ENCODE measurements at regions not wholly inside any gene's neighbourhood (a gene's known extent, or its start where the extent isn't known, plus 50 kb on each side); places are given as distances from the start of the nearest gene placed in this dataset.
A peak's percentile ranks its signal among the peaks of the same experiment; 100 is the strongest.

- no peak for DNase-seq (ENCODE audit: low read depth)
These were observed 137.8 kb upstream of the CPEB2 start for GRCh38 chr4:14864365-14865030.

DNA sequence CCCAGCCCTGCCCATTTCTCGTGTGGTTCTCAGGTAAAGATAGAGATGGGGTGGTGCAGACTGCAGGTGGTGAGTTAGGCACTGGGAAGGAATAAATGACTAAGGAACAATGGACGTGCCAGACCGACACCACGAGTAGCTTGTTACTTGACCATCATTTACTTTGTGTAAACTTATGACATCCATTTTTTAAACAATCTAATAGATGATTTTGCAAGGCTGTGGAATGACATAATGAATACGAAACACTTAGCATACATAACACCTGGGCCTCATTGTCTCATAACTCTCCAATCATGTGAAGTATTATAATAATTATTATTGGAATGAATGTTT, 137.3 kb upstream of the CPEB2 start:
- DNase-seq (ENCODE audit: low read depth), result no peak

DNA sequence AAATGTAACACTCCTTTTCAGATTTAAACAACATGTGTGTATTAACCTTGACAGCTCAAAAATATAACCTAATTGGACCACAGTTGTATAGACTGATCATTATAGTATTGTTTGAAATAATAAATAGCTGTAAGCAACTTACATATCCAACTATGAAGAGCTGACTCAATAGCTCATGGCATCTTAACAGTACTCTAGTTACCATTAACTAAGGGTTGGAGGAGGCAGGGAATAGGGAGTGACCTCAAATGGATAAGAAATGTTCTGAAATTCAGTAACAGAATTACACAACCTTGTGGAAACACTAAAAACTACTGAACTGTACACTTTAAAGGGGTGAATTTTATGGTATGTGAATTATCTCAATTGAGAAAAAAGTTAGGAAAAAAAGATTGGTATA, 136.5 kb upstream of the CPEB2 start:
- DNase-seq (ENCODE audit: low read depth), result no peak

- no peak for DNase-seq (ENCODE audit: low read depth)
These were observed 134.4 kb upstream of the CPEB2 start for GRCh38 chr4:14867847-14868246.

GRCh38 chr4:14868426-14869395, 133.6 kb upstream of the CPEB2 start:
- no peak for DNase-seq (ENCODE audit: low read depth)

- peak; percentile 49 for DNase-seq (ENCODE audit: low read depth)
These were observed 130.4 kb upstream of the CPEB2 start for GRCh38 chr4:14871676-14872430.

GRCh38 chr4:14874990-14875389, 127.3 kb upstream of the CPEB2 start:
- no peak for DNase-seq (ENCODE audit: low read depth)

DNA sequence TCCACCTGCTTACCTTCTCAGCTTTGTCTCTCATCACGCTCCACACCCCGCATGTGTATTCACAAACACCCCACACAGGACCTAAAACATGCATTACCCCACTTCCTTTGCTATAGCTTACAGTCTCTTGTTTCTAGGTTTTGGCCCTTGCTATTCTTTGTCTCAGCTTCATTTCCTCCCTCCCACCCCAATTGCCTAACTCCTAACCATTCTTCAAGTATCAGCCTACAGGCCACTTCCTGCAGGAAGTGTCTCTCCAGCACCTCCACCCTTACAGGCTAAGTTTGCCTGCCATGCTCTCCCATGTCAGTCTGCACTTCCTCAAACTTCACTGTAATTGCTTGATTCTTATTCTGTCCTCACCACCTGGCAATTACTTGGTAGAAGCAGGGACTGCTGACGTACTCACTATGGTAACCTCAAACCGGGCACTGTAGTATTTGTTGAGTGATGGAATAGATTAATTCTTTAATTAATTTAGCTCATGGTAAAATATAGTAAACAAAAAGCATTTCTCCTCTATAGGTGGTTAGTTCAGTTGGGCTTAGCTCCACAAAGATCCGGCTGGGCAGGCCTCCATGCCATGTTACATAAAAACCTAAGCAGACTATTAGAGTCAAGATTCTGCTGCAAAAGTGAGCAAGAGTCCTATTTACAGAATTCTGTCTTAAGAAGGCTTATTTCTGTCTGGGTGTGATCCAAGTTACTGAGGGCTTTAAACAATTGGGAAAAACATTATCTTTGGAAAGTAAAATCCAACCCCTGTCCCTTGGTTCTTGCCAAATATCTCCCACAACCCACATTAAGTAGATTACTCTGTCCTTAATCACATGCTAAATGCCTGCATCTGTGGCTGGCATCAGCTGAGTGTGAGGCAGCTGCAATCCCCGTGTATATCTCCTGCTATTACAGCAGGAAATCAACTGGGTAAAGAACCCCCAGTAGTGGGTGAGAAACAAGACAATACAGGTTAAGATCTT, 124.7 kb upstream of the CPEB2 start:
- peak; percentile 46 for DNase-seq (ENCODE audit: low read depth)

- no peak for DNase-seq (ENCODE audit: low read depth)
These were observed 123.6 kb upstream of the CPEB2 start for GRCh38 chr4:14878681-14879080.

- DNase-seq (ENCODE audit: low read depth), result no peak
These were observed 122.6 kb upstream of the CPEB2 start for GRCh38 chr4:14879683-14880082.

GRCh38 chr4:14880805-14881204, 121.5 kb upstream of the CPEB2 start:
- DNase-seq (ENCODE audit: low read depth), result no peak

- no peak for DNase-seq (ENCODE audit: low read depth)
These were observed 119.1 kb upstream of the CPEB2 start for GRCh38 chr4:14883166-14883565.

- DNase-seq (ENCODE audit: low read depth), result no peak
These were observed 118.6 kb upstream of the CPEB2 start for GRCh38 chr4:14883661-14884060.

DNA sequence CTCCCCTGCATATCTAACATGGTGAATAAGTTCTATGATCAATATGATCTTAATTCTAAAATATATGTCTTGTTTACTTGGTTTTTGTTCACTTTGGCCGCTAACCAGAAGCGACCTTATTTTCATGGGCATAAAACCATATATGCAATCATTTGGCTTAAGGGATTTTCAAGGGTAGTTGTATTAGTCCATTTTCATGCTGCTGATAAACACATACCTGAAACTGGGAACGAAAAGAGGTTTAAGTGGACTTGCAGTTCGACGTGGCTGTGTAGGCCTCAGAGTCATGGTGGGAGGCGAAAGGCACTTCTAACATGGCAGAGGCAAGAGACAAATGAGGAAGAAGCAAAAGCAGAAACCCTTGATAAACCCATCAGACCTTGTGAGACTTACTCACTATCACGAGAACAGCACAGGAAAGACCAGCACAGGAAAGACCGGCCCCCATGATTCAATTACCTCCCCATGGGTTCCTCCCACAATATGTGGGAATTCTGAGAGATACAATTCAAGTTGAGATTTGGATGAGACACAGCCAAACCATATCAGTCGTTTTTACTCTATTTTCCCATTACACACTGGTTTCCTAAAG, 114.3 kb upstream of the CPEB2 start:
- peak; percentile 21 for DNase-seq (ENCODE audit: low read depth)

DNA sequence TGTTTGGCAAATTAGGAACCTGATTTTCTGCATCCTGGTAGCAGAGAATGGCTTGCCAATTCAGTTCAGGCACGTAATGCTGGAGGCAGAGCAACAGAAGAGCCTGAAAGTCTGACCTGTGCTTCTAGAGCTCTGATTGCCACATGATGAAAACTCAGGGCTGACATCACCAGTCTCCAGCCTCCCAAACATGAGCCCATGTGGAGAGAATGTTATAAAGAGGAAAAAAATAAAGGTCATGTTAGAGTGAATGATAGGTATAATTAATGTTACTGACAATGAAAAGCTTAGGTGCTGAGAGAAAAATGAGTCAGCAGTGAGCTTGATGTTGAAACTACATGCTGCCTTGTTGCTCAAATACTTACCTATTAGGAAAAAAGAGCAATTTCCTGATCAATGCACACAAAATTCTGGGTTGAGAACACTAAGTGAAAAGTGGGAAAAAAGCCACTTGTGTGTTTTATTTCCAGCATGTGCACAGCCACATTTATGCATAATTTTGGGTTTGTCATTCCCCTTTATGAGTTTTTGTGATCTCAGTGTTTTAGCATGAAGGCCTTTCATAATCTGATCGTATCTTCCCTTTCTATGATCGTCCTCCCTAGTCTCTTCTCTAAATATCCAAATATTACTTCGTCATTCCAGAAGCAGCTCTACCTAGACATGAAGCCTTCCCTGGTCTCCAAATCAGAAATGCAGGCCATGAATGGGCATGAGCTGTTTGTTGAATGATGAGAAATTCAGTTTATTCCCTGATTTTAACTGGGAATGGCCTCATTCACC, 113.3 kb upstream of the CPEB2 start:
- no peak for DNase-seq (ENCODE audit: low read depth)

GRCh38 chr4:14892563-14892962, 109.7 kb upstream of the CPEB2 start:
- DNase-seq (ENCODE audit: low read depth), result no peak

- DNase-seq (ENCODE audit: low read depth), result no peak
These were observed 108.6 kb upstream of the CPEB2 start for GRCh38 chr4:14893713-14894112.

DNA sequence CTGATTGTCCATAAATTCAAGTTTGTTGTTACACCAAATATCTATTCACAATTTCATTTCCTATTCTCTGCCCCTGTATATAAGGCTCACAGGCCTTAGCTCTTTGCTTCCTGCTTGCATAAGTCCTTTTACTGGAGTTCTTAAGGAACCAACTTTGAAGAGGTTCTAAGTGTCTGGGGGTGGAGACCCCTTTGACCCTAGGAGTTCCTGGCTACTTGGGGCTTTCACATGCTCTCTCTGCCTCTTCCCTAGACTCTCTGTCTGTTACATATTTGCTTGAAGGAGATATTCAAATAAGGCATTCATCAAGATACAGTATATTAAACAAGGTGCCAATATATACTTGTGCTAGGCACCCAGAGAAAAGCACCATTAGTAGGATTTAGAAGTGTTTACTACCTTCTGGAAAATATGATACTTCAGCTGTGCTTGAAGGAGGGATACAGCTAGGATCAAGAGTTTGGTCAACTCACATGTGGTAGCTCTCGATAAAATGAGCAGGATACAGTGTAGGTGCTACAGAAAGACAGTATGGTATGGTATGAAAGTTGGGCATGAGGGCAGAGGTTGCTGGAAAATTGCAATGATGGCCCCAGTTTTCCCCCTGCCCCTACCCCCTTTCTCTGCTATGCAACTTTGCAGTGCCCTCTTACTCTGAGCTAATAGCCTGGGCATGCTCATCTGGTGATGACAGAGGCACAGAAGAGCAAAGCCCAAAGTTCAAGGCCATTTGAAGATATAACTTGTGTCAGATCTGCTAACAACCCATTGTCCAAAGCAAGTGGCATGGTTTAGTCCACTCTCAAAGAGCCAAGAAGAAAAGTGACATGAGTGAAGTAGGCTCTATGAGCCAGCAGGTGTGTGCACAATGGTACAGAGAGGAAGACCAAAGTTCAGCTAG, 107.6 kb upstream of the CPEB2 start:
- no peak for DNase-seq (ENCODE audit: low read depth)

Data from HT1080 (cell line).